GM18502 (cell line): ENCODE measurements at regions not wholly inside any gene's neighbourhood (a gene's known extent, or its start where the extent isn't known, plus 50 kb on each side); places are given as distances from the start of the nearest gene placed in this dataset.

Source experiments
- ATAC-seq: cut with Tn5 transposase; IDR thresholded peaks from one replicate; pipeline ENCODE4 v1.9.1; 2021; ENCODE audit warnings: mild to moderate bottlenecking; ENCODE audit not compliant: unreplicated experiment, poor library complexity

- ATAC-seq: no peak
These were observed 60.1 kb downstream of the TMEM174 start for GRCh38 chr5:73233053-73233460.

DNA sequence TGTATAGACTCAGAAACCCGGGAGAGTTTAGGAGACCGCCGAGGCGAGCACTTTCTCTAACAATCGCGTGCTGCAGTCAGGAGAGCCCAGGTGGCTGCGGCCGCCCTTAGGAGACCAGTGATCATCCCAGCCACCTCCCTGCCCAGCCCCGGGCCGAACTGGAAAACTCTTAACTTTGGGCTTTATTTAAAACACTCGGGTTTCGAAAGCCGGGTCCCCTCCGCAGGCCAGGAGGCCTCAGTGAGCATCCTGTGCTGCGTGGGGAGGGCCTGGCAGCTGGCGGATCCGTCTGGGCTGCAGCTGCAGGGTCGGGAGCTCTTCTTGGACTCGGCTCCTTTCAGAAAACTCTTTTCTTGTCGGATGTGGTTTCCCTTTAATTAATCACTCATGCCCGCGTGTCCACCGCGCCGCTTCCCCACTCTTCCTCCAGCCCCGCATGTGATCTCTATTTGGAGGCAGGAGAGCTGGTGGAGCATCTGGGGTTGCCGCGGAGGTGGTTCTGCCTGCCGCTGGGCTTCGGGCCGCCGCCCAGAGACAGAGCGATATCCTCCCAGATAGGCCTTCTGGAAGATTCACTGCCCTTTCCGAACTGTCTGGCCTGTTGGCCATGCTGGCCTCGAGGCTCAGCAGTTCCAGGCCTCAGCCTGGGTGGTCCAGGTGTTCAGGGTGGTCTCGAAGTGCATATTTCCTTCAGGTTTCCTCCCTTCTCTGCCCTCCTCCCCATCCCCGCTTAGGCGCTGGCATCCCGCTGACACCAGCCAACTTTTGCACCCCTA lies 59.5 kb downstream of the TMEM174 start:
- ATAC-seq: no peak

DNA sequence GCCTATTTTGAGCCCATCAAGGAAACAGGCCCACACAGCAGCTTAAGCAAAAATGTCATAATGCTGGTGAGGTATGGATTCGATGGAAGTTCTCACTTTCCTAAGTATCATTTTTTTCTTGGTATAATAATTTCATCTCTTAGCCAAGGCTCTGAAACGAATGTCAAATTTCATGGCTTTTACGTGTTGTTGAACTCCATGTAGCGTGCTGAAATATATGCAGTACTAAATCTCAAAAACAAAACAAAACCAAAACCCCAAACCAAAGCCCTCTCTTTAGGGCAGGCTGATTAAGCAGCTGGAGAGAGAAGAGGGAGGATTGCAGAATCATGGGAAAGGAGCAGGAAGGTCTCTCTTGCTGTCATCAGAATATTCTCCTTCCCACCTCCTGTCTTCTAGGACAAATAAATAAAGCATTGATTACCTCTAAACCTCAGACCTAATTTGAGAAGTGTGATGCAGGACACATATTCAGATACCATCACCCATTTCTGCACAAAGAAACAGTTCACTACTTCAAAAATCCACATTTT lies 58.3 kb downstream of the TMEM174 start:
- no peak for ATAC-seq

DNA sequence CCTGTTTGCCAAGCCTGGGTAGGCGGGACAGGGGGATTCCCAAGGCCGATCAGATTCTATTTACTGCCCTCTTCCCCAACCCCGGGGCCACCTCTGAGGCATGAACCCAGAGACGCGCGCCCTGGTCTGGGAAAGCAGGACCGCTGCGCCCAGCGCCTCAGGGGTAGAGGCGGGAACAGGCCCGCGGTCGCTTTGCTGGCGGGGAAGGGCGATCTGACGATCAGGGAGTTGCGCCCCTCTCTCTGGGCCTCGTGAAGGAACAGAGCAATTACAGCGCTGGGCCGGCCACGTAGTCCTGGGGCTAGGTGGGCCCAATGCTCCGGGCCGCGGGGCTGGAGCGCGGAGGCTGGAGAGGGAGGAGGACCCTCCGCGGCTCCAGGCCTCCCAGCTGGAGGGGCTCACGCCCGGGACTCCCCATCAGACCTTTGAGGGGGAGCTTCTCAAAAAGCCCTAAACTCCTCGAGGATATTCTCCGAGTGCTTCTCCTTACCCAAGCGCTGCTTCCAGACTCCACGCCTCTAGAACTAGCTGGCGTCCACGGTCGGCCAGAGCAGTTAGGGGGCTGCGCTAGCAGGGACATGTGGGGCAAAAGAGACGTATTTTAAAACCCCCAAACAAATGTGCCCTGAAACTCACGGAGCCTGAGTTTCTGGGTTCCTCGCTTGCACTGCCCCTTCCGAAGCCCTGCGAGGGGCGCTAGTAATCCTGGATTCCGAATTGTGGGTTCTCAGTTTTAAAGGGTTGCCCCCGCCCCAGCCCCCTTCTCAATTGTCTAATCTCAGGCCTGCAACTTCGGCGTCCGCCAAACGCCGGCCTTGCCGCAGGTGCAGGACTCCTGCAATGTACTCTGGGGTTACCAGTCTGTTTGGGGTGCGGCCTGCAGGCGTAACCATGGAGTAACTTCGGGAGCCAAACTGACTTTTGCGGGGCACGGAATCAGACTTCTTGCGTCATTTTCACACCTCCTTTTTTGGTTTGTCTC lies 57.6 kb downstream of the TMEM174 start:
- no peak for ATAC-seq

GRCh38 chr5:73229271-73229670 lies 56.3 kb downstream of the TMEM174 start:
- no peak for ATAC-seq

DNA sequence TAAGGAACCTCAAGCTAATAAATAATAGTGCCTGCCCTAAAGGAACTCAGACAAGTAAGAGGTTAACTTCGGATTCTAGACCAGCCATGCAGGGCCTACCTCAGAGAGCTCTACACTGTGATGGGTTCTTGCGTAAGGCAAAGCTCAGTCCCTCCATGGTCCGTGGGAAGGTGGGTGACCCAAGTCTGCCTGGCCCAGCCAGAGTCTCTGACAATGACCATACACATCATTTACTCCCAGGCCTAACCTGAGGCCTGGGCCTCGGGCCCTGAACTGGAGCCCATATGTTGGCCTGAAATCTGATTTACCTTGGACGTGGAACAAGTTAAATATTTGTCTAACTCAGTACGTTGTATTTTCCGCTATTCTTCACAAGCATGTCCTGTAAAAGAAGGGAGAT lies 55.1 kb downstream of the TMEM174 start:
- no peak for ATAC-seq
